Activated T-helper 1 cell treated with anti-CD3 and anti-CD28 coated beads, Interleukin-12 subunit alpha, Interleukin-12 subunit beta, Interleukin-2, Interleukin-4 antibody, amounts not matched to agents 30 ng/mL and 10 ng/mL and 1 ng/mL, durations not matched to agents 14 hours and 24 hours and 36 hours (primary cell): ENCODE measurements at regions not wholly inside any gene's neighbourhood (a gene's known extent, or its start where the extent isn't known, plus 50 kb on each side); places are given as distances from the start of the nearest gene placed in this dataset.
"Not testable (repeated sequence)": the region's sequence is repeated elsewhere in the genome, so short reads cannot be mapped to it uniquely, and the experiment has no call there.

Experiments
- DNase-seq: peaks from one replicate; pipeline ENCODE4 v3.0.0; 2021; ENCODE audit warnings: low spot score
- H3K27ac Mint-ChIP-seq: one replicate; pipeline ENCODE4 v1.8.0; 2021; ENCODE audit warnings: mild to moderate bottlenecking, mixed read lengths
- H3K27me3 Mint-ChIP-seq: one replicate; pipeline ENCODE4 v1.8.0; 2022; ENCODE audit warnings: mild to moderate bottlenecking, moderate library complexity, mixed read lengths; ENCODE audit not compliant: insufficient read depth
- H3K36me3 Mint-ChIP-seq: one replicate; pipeline ENCODE4 v1.8.0; 2021; ENCODE audit warnings: low read depth, mixed read lengths
- H3K4me1 Mint-ChIP-seq: one replicate; pipeline ENCODE4 v1.8.0; 2021; ENCODE audit warnings: low read depth, mixed read lengths
- H3K4me3 Mint-ChIP-seq: one replicate; pipeline ENCODE4 v1.8.0; 2021; ENCODE audit warnings: mild to moderate bottlenecking, moderate library complexity, mixed read lengths
- H3K9me3 Mint-ChIP-seq: one replicate; pipeline ENCODE4 v1.8.0; 2021; ENCODE audit warnings: mixed read lengths
- intact Hi-C: fragments of 100-400 bp; cut with micrococcal nuclease; formaldehyde crosslinking; loops from one replicate; pipeline ENCODE4 v1.15.1; 2024

DNA sequence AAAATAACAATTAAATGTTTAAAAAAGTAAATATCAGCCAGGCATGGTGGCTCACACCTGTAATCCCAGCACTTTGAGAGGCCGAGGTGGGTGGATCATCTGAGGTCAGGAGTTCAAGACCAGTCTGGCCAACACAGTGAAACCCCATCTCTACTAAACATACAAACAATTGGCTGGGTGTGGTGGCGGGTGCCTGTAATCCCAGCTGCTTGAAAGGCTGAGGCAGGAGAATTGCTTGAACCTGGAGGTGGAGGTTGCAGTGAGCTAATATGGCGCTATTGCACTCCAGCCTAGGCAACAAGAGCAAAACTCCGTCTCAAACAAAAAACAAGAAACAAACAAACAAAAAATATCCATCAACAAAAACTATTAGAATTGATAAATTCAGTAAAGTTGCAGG lies 77.5 kb downstream of the SNX5 start:
- H3K9me3 Mint-ChIP-seq, DNase-seq, H3K4me1 Mint-ChIP-seq, intact Hi-C loops, H3K4me3 Mint-ChIP-seq, H3K36me3 Mint-ChIP-seq, H3K27ac Mint-ChIP-seq: not testable (repeated sequence)
- H3K27me3 Mint-ChIP-seq: peaks cover 24% of the 10 kb centered on the region

DNA sequence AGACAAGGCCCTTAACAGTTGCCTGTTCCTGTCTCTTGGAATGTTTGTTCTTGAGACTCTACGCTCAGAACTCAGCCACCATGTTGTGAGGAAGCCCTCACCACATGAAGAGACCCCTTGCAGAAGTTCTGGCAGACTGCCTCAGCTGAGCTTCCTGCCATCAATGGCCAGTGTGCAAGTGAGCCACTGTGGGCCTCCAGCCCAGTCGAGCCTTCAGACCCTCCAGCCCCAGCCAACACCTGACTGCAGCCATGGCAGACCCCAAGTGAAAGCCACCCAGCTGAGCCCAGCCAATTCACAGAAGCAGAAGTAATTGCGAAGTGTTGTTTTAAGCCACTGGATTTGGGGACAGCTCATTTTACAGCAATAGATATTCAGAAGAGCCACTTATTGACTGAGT lies 78.3 kb downstream of the SNX5 start:
- Mint-ChIP-seq H3K4me1 (peaks cover 2% of the 10 kb centered on the region), H3K4me3 (no peak overlapping the region), H3K27ac (no peak overlapping the region), H3K9me3 (peaks cover 4% of the 10 kb centered on the region), H3K36me3 (no peaks in the 10 kb centered on the region), H3K27me3 (peaks cover 29% of the 10 kb centered on the region)
- intact Hi-C loops: no loop called here
- DNase-seq: no peak

DNA sequence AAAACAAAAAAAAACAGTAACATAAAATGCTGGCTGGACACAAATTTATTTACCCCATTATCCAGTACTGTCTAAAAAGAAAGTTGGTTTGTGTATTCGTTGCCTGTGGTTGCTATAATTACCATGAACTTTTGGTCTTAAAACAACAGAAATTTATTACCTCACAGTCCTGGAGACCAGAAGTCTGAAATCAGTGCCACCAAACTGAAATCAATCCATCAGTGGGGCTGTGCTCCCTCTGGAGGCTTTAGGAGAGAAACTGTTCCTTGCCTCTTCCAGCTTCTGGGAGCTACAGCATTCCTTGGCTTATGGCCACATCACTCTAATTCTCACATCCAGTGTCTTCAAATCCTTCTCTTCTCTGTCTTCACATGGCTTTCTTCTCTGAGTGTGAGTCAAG lies 79.4 kb downstream of the SNX5 start:
- intact Hi-C loops: no loop called here
- H3K36me3 Mint-ChIP-seq: no peaks in the 10 kb centered on the region
- no peak for DNase-seq
- no peaks in the 10 kb centered on the region for H3K4me1 Mint-ChIP-seq
- H3K27ac Mint-ChIP-seq: no peak overlapping the region
- H3K9me3 Mint-ChIP-seq: peaks cover 4% of the 10 kb centered on the region
- H3K4me3 Mint-ChIP-seq: no peak overlapping the region
- H3K27me3 Mint-ChIP-seq: peaks cover 34% of the 10 kb centered on the region

DNA sequence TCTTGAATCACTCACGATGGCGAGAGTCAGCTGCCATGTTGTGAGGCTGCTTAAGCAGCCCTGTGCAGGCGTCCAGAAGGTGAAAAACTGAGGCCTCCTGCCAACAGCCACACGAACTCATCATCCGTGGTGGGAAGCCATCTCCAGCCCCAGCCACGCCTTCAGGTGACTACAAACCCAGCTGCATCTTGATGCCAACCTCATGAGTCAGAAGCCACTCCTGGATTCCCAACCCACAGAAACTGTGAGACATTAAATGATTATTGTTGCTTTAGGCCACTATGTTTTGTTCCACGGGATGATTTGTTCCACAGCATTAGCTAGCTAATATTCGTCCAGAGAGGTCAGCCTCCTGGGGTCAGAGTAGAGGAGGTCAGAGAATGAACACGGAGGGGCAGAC lies 80.5 kb downstream of the SNX5 start:
- Mint-ChIP-seq H3K27me3 (peaks cover 30% of the 10 kb centered on the region), H3K4me1 (no peaks in the 10 kb centered on the region), H3K36me3 (no peaks in the 10 kb centered on the region), H3K4me3 (no peak overlapping the region), H3K9me3 (peaks cover 4% of the 10 kb centered on the region), H3K27ac (no peak overlapping the region)
- intact Hi-C loops: no loop called here
- no peak for DNase-seq

DNA sequence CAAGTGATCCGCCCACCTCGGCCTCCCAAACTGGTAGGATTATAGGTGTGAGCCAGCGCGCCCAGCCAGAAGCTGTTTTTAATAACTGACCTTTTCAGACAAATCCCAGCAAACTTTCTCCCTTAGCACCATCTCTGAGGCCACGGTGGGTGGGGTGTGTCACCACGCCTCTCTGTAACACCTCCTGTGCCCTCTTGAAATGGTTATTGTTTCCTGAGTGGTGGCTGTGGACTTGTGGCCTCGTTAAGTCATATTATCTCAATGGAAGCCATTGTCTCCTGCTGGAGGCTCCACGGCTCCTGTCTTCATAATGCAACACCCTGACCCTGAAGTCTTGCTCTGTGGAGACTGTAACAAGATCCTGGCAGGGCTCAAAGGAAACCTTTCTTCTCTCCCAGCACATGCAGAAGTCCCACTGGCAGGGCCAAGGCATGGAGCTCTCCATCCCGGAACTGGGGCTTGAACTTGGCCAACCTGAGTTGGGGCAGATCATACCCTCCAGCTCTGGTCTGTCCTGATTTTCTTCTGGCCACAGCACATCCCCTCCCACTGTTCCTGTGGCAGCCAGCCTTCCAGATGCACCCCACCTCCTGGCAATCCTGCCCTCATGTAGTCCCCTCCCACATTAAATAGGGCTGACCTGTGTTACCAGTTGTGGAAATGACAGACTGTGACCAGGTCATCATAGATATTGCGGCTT lies 81.1 kb downstream of the SNX5 start:
- intact Hi-C loops: no loop called here
- Mint-ChIP-seq H3K4me1 (no peaks in the 10 kb centered on the region), H3K36me3 (no peaks in the 10 kb centered on the region), H3K27ac (no peak overlapping the region), H3K9me3 (peaks cover 4% of the 10 kb centered on the region), H3K4me3 (no peak overlapping the region), H3K27me3 (peaks cover 24% of the 10 kb centered on the region)
- no peak for DNase-seq

DNA sequence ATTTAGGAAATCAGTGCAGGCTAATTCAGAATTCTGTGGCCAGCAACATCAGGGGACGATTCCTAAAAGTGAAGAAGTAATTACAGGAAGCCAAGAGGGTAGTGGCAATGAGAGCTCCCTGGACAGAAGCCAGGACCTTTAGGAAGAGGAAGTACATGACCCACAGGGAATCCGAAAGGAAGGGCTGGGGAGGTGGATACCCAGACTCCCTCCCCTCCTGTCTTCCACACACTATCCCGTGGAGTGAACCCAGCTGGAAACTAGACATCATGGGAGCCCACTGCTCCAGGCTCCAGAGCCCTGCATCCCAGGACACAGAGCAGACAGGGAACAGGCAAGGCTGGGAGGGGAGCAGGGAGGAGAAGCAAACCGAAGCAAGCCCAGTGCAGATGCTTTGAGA lies 83.0 kb downstream of the SNX5 start:
- intact Hi-C loops: no loop called here
- Mint-ChIP-seq H3K36me3 (no peaks in the 10 kb centered on the region), H3K4me1 (no peaks in the 10 kb centered on the region)

DNA sequence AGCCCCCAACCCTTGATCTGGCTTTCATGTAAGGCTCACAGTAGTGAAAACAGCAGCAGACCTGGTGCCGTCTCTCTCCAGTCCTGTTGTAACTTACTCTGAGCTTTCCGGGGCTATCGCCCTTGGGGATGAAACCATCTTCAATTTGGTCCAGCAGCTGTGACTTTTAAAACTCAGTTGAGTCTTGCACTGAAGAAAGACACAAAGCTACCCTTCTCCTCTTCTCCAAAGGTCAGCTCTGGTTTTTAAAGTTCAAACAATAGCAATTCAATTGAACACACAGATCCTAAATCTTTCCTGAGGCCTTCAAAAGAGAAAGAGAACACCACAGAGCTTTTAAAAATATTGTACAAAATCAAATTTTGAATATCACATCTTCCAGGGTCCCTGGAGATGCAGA lies 83.5 kb downstream of the SNX5 start:
- peaks cover under 1% of the 10 kb centered on the region for H3K9me3 Mint-ChIP-seq
- H3K36me3 Mint-ChIP-seq: no peaks in the 10 kb centered on the region
- no peaks in the 10 kb centered on the region for H3K4me1 Mint-ChIP-seq
- no peak overlapping the region for H3K4me3 Mint-ChIP-seq
- no peak for DNase-seq
- H3K27me3 Mint-ChIP-seq: peaks cover 13% of the 10 kb centered on the region
- no peak overlapping the region for H3K27ac Mint-ChIP-seq
- intact Hi-C loops: no loop called here

More for the DNA sequence above, 83.0 kb downstream of the SNX5 start:
- Mint-ChIP-seq H3K4me3 (no peak overlapping the region), H3K27me3 (peaks cover 16% of the 10 kb centered on the region), H3K9me3 (peaks cover 4% of the 10 kb centered on the region), H3K27ac (no peak overlapping the region)
- DNase-seq: no peak

DNA sequence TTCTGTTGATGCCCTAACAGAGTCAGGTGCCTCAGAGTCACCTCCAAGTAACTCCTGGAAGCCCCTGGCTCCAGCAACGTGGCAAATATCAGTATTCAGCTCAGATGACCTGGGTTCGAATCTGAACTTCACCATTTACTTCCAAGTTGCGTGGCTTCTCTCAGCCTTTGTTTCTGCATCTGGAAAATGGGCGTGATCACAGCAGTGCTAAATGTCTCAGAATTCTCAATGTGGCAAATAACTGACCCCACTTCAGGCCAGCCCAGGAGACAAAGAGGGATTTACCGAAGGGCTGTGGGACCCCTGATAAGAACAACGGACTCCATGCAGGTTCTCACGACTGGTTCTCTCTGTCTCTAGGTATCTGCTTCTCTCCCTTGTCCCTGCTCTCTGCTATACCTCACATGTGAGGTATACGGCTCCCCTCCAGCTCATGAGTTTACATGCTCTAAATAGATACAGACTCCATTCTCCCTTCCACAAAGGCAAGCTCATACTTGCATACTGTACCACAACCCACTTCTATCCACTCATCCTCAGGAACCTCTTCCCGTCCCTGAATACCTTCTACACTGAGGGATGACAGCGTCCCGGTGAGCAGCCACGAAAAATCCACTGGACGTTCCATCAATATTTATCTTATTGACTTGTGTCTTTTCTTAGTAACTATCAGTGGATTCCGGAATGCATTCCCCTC lies 84.1 kb downstream of the SNX5 start:
- intact Hi-C loops: no loop called here
- H3K9me3 Mint-ChIP-seq: no peaks in the 10 kb centered on the region
- H3K27me3 Mint-ChIP-seq: peaks cover 10% of the 10 kb centered on the region
- H3K27ac Mint-ChIP-seq: no peak overlapping the region
- DNase-seq: no peak
- no peaks in the 10 kb centered on the region for H3K4me1 Mint-ChIP-seq
- H3K36me3 Mint-ChIP-seq: no peaks in the 10 kb centered on the region
- no peak overlapping the region for H3K4me3 Mint-ChIP-seq

DNA sequence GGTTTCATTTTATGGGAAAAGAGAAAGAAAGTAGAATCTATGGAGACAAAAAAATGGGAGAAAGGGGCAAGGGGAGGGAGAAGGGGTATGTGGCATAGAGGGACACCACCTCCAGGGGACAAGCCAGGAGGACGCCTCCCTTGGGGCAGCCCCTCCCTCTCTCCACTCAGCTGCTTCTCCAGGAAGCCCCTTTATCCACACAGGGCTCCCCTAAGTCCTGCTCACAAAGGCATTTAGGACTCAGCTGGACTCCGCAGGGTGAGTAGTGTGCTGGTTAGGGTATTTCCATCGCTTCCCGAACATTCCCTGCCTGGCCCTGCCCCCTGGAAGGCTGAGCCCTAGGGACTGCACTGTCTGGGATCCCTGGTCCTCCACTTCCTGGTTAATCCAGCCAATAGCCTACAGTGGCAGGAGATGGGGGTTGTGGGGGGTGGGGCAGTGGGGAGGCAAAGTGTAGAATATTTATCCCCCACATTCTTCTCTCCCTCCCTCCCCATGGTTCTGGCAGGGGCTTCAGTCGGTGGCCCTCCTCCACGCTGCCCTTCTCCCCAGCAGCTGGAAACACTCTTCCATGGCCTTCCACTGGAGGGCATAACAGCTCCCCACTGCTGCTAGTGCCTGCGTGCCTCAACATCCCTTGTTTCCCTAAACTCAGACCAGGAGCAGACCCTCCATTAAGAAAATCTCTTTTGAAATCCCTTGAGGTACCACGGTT lies 84.8 kb downstream of the SNX5 start:
- H3K27me3 Mint-ChIP-seq: peaks cover 10% of the 10 kb centered on the region
- H3K4me1 Mint-ChIP-seq: peaks cover 5% of the 10 kb centered on the region
- no peak overlapping the region for H3K27ac Mint-ChIP-seq
- DNase-seq: no peak
- H3K4me3 Mint-ChIP-seq: no peak overlapping the region
- no peaks in the 10 kb centered on the region for H3K36me3 Mint-ChIP-seq
- intact Hi-C loops: no loop called here
- H3K9me3 Mint-ChIP-seq: no peaks in the 10 kb centered on the region

DNA sequence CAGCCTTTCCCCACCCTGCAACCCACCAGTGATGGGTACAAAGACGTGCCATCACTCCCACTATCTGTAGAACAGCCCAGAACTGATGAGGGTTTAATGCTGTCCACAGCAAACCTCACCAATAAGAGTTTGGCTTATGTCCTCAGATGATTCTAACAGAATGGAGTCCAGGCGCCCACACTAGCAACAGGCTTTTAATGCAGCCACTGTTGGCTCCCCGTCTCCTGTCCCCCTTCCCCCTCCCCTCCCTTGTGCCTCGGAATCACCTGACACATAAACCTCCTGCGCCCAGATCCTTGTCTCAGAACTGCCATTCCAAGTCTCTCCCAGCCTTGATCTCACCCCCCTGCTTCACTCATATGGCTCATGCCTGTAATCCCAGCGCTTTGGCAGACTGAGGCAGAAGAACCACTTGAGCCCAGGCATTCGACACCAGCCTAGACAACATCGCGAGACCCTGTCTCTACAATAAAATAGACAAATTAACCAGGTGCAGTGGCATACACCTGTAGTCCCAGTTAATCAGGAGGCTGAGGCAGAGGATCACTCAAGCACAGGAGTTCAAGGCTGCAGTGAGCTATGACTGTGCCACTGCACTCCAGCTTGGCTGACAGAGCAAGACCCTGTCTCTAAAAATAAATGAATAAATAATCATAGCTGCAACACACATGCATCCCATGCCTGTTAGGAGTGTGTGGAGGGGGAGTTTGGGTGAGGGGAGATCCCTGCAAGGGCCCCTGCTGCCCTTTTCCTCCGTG lies 85.6 kb downstream of the SNX5 start:
- Mint-ChIP-seq H3K27ac (no peak overlapping the region), H3K27me3 (peaks cover 14% of the 10 kb centered on the region), H3K4me1 (peaks cover 12% of the 10 kb centered on the region), H3K36me3 (no peaks in the 10 kb centered on the region), H3K4me3 (no peak overlapping the region), H3K9me3 (no peaks in the 10 kb centered on the region)
- no peak for DNase-seq
- intact Hi-C loops: no loop called here

DNA sequence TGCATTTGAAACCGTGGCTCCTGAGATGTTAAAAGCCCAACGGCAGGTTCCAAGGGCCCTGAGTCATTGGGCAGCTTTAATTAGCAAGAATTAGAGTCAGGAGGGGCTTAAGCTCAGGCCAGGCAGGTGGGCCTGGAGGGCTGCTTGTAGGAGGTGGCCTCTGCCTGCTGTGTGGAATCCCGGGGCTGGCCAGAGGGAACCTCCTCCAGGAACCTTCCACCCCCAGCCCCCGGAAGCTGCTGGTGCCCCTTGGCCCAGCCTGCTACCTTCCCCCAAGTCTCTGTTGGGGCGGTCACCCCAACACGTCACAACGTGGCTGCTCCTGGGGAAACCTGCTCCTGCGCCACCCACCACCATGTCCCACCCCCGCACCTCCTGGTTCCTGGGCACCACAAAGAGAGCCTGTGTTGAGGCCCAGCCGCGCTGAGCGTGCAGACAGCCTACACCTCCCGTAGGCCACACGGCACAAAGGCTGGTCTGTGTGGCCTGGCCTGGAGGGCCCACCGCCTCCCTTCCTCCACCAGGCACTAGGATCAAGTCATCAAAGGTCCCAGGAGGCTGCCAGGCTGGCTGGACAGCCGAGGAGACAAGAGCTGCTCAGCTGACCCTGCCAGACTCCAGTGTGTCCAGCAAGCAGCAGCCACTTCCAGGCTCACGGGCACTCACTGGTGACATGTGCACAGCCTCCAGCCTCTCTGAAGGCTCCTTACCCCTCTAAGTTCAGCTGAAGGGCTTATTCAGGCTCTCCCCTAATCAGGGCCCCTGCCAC lies 86.3 kb downstream of the SNX5 start:
- intact Hi-C loops: no loop called here
- H3K36me3 Mint-ChIP-seq: no peaks in the 10 kb centered on the region
- no peaks in the 10 kb centered on the region for H3K9me3 Mint-ChIP-seq
- no peak for DNase-seq
- peaks cover 12% of the 10 kb centered on the region for H3K4me1 Mint-ChIP-seq
- no peak overlapping the region for H3K4me3 Mint-ChIP-seq
- no peak overlapping the region for H3K27ac Mint-ChIP-seq
- peaks cover 14% of the 10 kb centered on the region for H3K27me3 Mint-ChIP-seq

DNA sequence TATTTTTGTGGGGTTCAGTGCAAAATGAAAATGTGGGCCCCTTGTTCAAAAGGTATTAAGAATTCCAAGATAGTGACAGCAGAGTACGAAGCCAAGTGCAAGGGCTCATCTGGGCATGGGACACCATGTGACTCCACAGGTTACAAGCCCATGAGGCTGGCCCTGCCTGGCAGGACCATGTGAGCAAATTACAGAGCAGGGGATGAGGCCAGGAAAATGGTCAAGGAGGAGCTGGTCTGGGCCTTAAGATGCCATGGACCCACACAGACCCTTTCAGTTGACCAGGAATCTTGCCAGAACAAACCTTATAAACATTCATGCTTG lies 86.9 kb downstream of the SNX5 start:
- Mint-ChIP-seq H3K4me3 (no peak overlapping the region), H3K27me3 (peaks cover 16% of the 10 kb centered on the region), H3K36me3 (no peaks in the 10 kb centered on the region), H3K4me1 (peaks cover 12% of the 10 kb centered on the region), H3K27ac (no peak overlapping the region), H3K9me3 (no peaks in the 10 kb centered on the region)
- DNase-seq: no peak
- intact Hi-C loops: no loop called here
